GM20000 (cell line): ENCODE measurements at regions not wholly inside any gene's neighbourhood (a gene's known extent, or its start where the extent isn't known, plus 50 kb on each side); places are given as distances from the start of the nearest gene placed in this dataset.

Experiments
- DNase-seq: peaks from one replicate; pipeline ENCODE4 v3.0.0; 2012; ENCODE audit warnings: low spot score
- CTCF ChIP-seq: IDR thresholded peaks from 2 replicates; pipeline ENCODE4 v1.5.1; 2012; ENCODE audit warnings: mild to moderate bottlenecking, control low read depth; ENCODE audit errors: extremely low read depth, missing control alignments

DNA sequence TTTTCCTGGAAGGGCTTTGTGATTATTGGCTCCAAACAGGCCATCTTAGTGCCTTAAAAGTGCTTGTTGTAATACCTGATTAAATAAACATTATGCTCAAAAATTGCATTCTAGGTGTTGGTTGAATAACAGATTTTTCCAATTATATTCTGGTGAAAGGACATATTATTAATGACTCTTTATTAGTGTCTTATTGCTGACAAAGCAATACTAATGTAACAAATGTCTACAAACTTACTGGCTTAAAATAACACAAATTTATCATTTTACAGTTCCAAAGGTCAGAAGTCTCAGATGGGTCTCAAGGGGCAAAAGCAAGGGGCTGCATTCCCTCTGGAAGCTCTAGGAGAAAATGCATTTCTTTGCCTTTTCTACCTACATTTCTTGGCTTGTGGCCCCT, 86.9 kb upstream of the CPM start:
- no peak for TF ChIP-seq CTCF
- DNase-seq, result no peak

GRCh38 chr12:69022674-69023073, 89.7 kb upstream of the CPM start:
- DNase-seq, result no peak
- no peak for TF ChIP-seq CTCF

DNA sequence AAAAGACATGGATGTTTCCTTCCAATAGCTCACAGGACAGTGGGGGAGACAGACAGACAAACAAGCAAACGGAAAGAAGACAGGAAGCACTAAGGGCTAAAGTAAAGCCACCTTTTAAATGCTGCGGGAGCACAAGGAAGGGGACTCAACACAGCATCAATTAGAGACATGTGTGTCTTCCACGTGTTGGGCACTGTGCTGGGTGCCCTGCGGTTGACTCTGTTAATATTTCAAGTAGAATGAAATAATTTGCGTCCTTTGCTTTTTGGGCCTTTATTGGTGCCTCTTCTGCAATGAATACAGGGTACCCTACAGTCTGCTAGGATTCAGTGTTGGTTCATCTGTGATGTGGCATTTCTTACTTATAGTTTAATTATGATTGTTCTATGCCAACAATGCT, 90.9 kb upstream of the CPM start:
- TF ChIP-seq CTCF, result no peak
- no peak for DNase-seq

DNA sequence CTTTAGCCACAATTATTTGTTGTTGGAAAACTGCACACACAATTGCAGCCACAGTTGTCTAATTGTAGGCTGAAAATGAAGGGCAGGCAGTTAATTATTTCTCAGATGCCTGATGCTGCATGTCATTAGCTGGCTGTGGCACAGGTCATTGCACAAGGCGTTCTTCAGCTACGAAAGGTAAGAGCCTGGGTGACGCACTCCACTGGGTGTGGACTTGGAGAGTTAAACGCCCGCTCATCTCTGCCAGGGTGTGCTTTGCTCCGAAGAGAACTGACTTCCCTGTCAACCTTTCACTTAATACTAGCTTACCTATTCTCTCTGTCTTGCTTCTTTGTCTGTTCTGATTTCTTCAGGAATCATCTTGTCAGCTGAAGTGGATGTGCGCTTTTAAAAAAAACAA, 91.4 kb upstream of the CPM start:
- DNase-seq, result no peak
- TF ChIP-seq CTCF, result no peak

DNA sequence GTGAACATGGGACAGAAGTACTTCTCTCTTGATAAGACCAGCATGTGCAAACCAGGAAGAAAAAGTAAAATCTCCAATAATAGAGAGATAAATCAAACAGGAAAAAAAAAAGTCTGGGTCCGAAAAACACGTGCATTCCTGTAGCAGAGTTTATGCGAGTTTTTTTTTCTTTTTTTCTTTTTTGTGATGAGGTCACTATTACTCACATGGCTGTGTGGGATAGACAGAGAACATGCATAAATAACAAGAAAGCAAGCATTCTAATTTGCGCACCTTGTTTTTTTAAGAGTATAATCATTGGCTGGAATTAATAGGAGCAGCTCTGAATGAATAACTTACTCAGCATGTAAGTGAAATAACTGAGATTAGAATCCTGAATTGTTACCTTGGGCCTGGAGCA, 91.9 kb upstream of the CPM start:
- DNase-seq, result no peak
- TF ChIP-seq CTCF, result no peak

DNA sequence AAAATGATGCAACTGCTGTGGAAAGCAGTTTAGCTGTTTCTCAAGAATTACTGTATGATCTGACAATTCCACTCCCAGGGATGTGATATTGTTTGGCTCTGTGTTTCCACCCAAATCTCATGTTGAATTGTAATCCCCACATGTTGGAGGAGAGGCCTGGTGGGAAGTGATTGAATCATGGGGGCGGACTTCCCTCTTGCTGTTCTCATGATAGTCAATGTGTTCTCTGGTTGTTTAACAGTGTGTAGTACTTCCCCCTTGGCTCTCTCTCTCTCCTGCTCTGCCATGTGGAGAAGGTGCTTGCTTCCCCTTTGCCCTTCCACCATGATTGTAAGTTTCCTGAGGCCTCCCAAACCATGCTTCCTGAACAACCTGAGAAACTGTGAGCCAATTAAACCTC, 93.4 kb upstream of the CPM start:
- DNase-seq, result no peak
- TF ChIP-seq CTCF, result no peak

DNA sequence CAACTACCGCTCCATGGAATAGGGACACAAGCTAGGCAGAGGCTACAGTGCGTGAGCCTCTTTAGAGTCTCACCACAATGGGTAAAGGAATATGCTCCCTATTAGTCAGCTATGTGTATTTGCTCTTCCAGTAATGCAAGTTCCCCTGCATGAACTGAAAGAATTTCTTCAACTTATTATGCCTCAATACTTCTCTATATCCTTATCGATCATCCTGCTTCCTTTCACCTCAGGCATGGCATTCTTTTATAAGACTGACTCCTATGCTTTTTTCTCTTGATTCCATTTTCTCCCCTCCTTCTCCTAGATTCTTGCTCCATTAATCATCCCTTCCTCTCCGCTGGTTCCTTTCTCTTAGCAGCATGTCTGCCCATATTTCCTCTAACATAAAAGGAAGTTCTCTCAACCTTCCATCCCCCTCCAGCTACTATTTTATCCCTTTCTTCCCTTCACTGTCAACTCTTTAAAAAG, 94.5 kb upstream of the CPM start:
- no peak for TF ChIP-seq CTCF
- no peak for DNase-seq
